ENCODE measurements at regions not wholly inside any gene's neighbourhood (a gene's known extent, or its start where the extent isn't known, plus 50 kb on each side); places are given as distances from the start of the nearest gene placed in this dataset.

- WGBS (ENCODE audit: missing lambda C conversion rate) = 93% methylated on average over 2 of the region's 2 CpGs
- H3K4me1 ChIP-seq = no peaks in the 10 kb centered on the region
- no peak overlapping the region for H3K4me3 ChIP-seq
- CTCF ChIA-PET = no interaction called here
- H3K9me3 ChIP-seq = no peaks in the 10 kb centered on the region
- FAIRE-seq = no peak
- POLR2A ChIA-PET = no interaction called here
- no peak for TF ChIP-seq SREBF2 (IDR thresholded peaks at IDR 0.05)
- no peak for ATAC-seq
- no peak overlapping the region for H3K27ac ChIP-seq
- H3K4me2 ChIP-seq = no peak overlapping the region
- DNase-seq (ENCODE audit: low read depth in 1 of 2, low spot score in 1 of 2) = no peak
Measured at GRCh38 chr7:35900651-35901050, 99.8 kb downstream of the SEPTIN7 start.

GRCh38 chr7:35905555-35905954, 104.7 kb downstream of the SEPTIN7 start:
- H3K4me1 ChIP-seq = no peaks in the 10 kb centered on the region
- TF ChIP-seq BHLHE40 (IDR thresholded peaks at IDR 0.05; ENCODE audit: low read depth, low read length) (no peak), NPAS2 (CRISPR knock-in tag; IDR thresholded peaks at IDR 0.05; ENCODE audit: borderline replicate concordance) (no peak), CHD4 (IDR thresholded peaks at IDR 0.05; ENCODE audit: borderline replicate concordance) (no peak), RNF2 (IDR thresholded peaks at IDR 0.05; ENCODE audit: borderline replicate concordance, low read depth) (no peak), SMC3 (IDR thresholded peaks at IDR 0.05) (no peak), ZSCAN20 (CRISPR knock-in tag; IDR thresholded peaks at IDR 0.05) (no peak)
- CTCF ChIA-PET = interaction anchor here (0.8 kb wide), 1 partner anchor 195 kb away, joined by 6 read pairs; no protein-coding TSS in a partner anchor
- H3K4me3 ChIP-seq = no peak overlapping the region
- no peak for ATAC-seq
- H3K9me3 ChIP-seq = no peaks in the 10 kb centered on the region
- no peak overlapping the region for H3K4me2 ChIP-seq
- POLR2A ChIA-PET = no interaction called here
- no peak for DNase-seq (ENCODE audit: low read depth in 1 of 2, low spot score in 1 of 2)
- whole genome bisulfite sequencing (ENCODE audit: missing lambda C conversion rate) = 81% methylated on average over 5 of the region's 5 CpGs
- no peak overlapping the region for H3K27ac ChIP-seq
- FAIRE-seq = no peak

- Histone ChIP-seq H3K4me2 (no peak overlapping the region), H3K4me3 (no peak overlapping the region), H3K9me3 (no peaks in the 10 kb centered on the region), H3K27ac (no peak overlapping the region), H3K4me1 (no peaks in the 10 kb centered on the region)
- peak; percentile 38 to 84 for DNase-seq (ENCODE audit: low read depth in 1 of 2, low spot score in 1 of 2)
- peak; percentile 98 for FAIRE-seq
- CTCF ChIA-PET = interaction anchor here (0.6 to 6.2 kb wide), 29 partner anchors 10 to 412 kb away, joined by 3 to 81 read pairs (median 4); partner anchors contain the start of gene SEPTIN7
- peak; percentile 93 to 96; a peak in 5 of 6 replicates for ATAC-seq
- TF ChIP-seq FOSB (CRISPR knock-in tag; IDR thresholded peaks at IDR 0.05) = no peak
- TF ChIP-seq RAD21 (conservative IDR thresholded peaks at IDR 0.05 in 1 of 2, IDR thresholded peaks at IDR 0.05 in 1 of 2) = peak; percentile 91 to 92
- peak; percentile 76 for TF ChIP-seq SMC3 (IDR thresholded peaks at IDR 0.05)
- peak; percentile 95 for TF ChIP-seq CTCF (IDR thresholded peaks at IDR 0.05)
- 45% methylated on average over 2 of the region's 2 CpGs for WGBS (ENCODE audit: missing lambda C conversion rate)
- POLR2A ChIA-PET = no interaction called here
Measured at GRCh38 chr7:35906191-35906908, 105.5 kb downstream of the SEPTIN7 start.

- POLR2A ChIA-PET = no interaction called here
- no peak for ATAC-seq
- Histone ChIP-seq H3K4me1 (no peaks in the 10 kb centered on the region), H3K9me3 (no peaks in the 10 kb centered on the region), H3K4me3 (no peak overlapping the region), H3K27ac (no peak overlapping the region), H3K4me2 (no peak overlapping the region)
- 84% methylated on average over 11 of the region's 11 CpGs for WGBS (ENCODE audit: missing lambda C conversion rate)
- no peak for FAIRE-seq
- CTCF ChIA-PET = interaction anchor here (0.7 to 6.2 kb wide), 6 partner anchors 8 to 275 kb away, joined by 3 to 81 read pairs (median 12); no protein-coding TSS in a partner anchor
- no peak for TF ChIP-seq PBX3 (IDR thresholded peaks at IDR 0.05)
- no peak for TF ChIP-seq ATOH8 (CRISPR knock-in tag; IDR thresholded peaks at IDR 0.05; ENCODE audit: low read depth)
- TF ChIP-seq KDM5A (IDR thresholded peaks at IDR 0.05) = no peak
- no peak for TF ChIP-seq MAFK (IDR thresholded peaks at IDR 0.05; ENCODE audit: partially characterized antibody)
- TF ChIP-seq NFE2L2 (conservative IDR thresholded peaks at IDR 0.05; ENCODE audit: low read length) = no peak
- no peak for TF ChIP-seq FOSB (CRISPR knock-in tag; IDR thresholded peaks at IDR 0.05)
- no peak for TF ChIP-seq POLR2AphosphoS2 (conservative IDR thresholded peaks at IDR 0.05; ENCODE audit: low read length)
- TF ChIP-seq FOSL2 (IDR thresholded peaks at IDR 0.05) = no peak
- no peak for TF ChIP-seq FOSL2 (CRISPR knock-in tag; IDR thresholded peaks at IDR 0.05)
- DNase-seq (ENCODE audit: low read depth in 1 of 2, low spot score in 1 of 2) = no peak
Measured at GRCh38 chr7:35908331-35909216, 107.7 kb downstream of the SEPTIN7 start.
